ENCODE measurements at regions not wholly inside any gene's neighbourhood (a gene's known extent, or its start where the extent isn't known, plus 50 kb on each side); places are given as distances from the start of the nearest gene placed in this dataset.

GRCh38 chr6:122143813-122144601, 255.4 kb upstream of the HSF2 start:
- H3K4me1 ChIP-seq = peaks cover 5% of the 10 kb centered on the region
- H3K27ac ChIP-seq = no peak overlapping the region
- TF ChIP-seq POLR2AphosphoS5 (IDR thresholded peaks at IDR 0.05; ENCODE audit: insufficient read depth in 1 of 2, low read depth in 1 of 2) = no peak
- H3K36me3 ChIP-seq = no peaks in the 10 kb centered on the region
- DNase-seq (ENCODE audit: extremely low spot score in 2 of 2) = no peak
- intact Hi-C loops (cut with DNase I) = no loop called here
- no peaks in the 10 kb centered on the region for H3K9me3 ChIP-seq
- H3K4me3 ChIP-seq = no peak overlapping the region
- no peaks in the 10 kb centered on the region for H3K27me3 ChIP-seq

GRCh38 chr6:122145246-122145645, 254.2 kb upstream of the HSF2 start:
- H3K27ac ChIP-seq = no peak overlapping the region
- H3K27me3 ChIP-seq = no peaks in the 10 kb centered on the region
- H3K4me3 ChIP-seq = no peak overlapping the region
- H3K9me3 ChIP-seq = no peaks in the 10 kb centered on the region
- intact Hi-C loops (cut with DNase I) = no loop called here
- DNase-seq (ENCODE audit: extremely low spot score in 2 of 2) = no peak
- TF ChIP-seq POLR2A (IDR thresholded peaks at IDR 0.05) (no peak), CTCF (IDR thresholded peaks at IDR 0.05) (no peak), POLR2AphosphoS5 (IDR thresholded peaks at IDR 0.05; ENCODE audit: insufficient read depth in 1 of 2, low read depth in 1 of 2) (no peak)
- H3K36me3 ChIP-seq = no peaks in the 10 kb centered on the region
- peaks cover 5% of the 10 kb centered on the region for H3K4me1 ChIP-seq

GRCh38 chr6:122145741-122146240, 253.7 kb upstream of the HSF2 start:
- Histone ChIP-seq H3K4me3 (no peak overlapping the region), H3K27ac (no peak overlapping the region), H3K36me3 (no peaks in the 10 kb centered on the region), H3K4me1 (peaks cover 5% of the 10 kb centered on the region), H3K27me3 (no peaks in the 10 kb centered on the region), H3K9me3 (no peaks in the 10 kb centered on the region)
- no peak for DNase-seq (ENCODE audit: extremely low spot score in 2 of 2)
- TF ChIP-seq CTCF (IDR thresholded peaks at IDR 0.05) = no peak
- intact Hi-C loops (cut with DNase I) = no loop called here

- intact Hi-C loops (cut with DNase I) = no loop called here
- H3K27me3 ChIP-seq = no peaks in the 10 kb centered on the region
- no peaks in the 10 kb centered on the region for H3K9me3 ChIP-seq
- TF ChIP-seq POLR2A (IDR thresholded peaks at IDR 0.05) = no peak
- no peak for TF ChIP-seq CTCF (IDR thresholded peaks at IDR 0.05)
- no peak for TF ChIP-seq POLR2AphosphoS5 (IDR thresholded peaks at IDR 0.05; ENCODE audit: insufficient read depth in 1 of 2, low read depth in 1 of 2)
- H3K4me1 ChIP-seq = peaks cover 5% of the 10 kb centered on the region
- H3K4me3 ChIP-seq = no peak overlapping the region
- H3K27ac ChIP-seq = no peak overlapping the region
- no peaks in the 10 kb centered on the region for H3K36me3 ChIP-seq
- DNase-seq (ENCODE audit: extremely low spot score in 2 of 2) = no peak
Measured at GRCh38 chr6:122147291-122147690, 252.2 kb upstream of the HSF2 start.

- DNase-seq (ENCODE audit: extremely low spot score in 2 of 2) = no peak
- Histone ChIP-seq H3K27me3 (no peaks in the 10 kb centered on the region), H3K4me3 (no peak overlapping the region), H3K36me3 (no peaks in the 10 kb centered on the region), H3K9me3 (no peaks in the 10 kb centered on the region), H3K4me1 (no peaks in the 10 kb centered on the region), H3K27ac (no peak overlapping the region)
- no peak for TF ChIP-seq POLR2AphosphoS5 (IDR thresholded peaks at IDR 0.05; ENCODE audit: insufficient read depth in 1 of 2, low read depth in 1 of 2)
- no peak for TF ChIP-seq CTCF (IDR thresholded peaks at IDR 0.05)
- TF ChIP-seq POLR2A (IDR thresholded peaks at IDR 0.05) = no peak
- intact Hi-C loops (cut with DNase I) = no loop called here
Measured at GRCh38 chr6:122151066-122151465, 248.4 kb upstream of the HSF2 start.

Measured in vagina (tissue), 2 donors.